HepG2 (cell line): ENCODE measurements at regions not wholly inside any gene's neighbourhood (a gene's known extent, or its start where the extent isn't known, plus 50 kb on each side); places are given as distances from the start of the nearest gene placed in this dataset.
A peak's percentile ranks its signal among the peaks of the same experiment; 100 is the strongest.

ENCODE experiments used
- ARNT2 ChIP-seq: sonication (generic); formaldehyde crosslinking; IDR thresholded peaks from 2 replicates; pipeline ENCODE4 v1.8.0; 2022; ENCODE audit warnings: mild to moderate bottlenecking, low read depth, missing genetic modification reagents, moderate library complexity
- CSRNP2 ChIP-seq: sonication (generic); formaldehyde crosslinking; conservative IDR thresholded peaks from 2 replicates; pipeline ENCODE4 v1.8.0; 2022; ENCODE audit warnings: low read depth, missing genetic modification reagents
- FOSL2 ChIP-seq: sonication (generic); formaldehyde crosslinking; IDR thresholded peaks from 2 replicates; pipeline ENCODE4 v1.4.0; 2020; ENCODE audit warnings: missing genetic modification reagents
- GATAD1 ChIP-seq: IDR thresholded peaks from 2 replicates; pipeline ENCODE4 v1.6.1; 2016; ENCODE audit warnings: missing genetic modification reagents, missing compliant biosample characterization
- HDAC1 ChIP-seq: sonication (generic); formaldehyde crosslinking; IDR thresholded peaks from 2 replicates; pipeline ENCODE4 v1.5.1; 2020; ENCODE audit warnings: mild to moderate bottlenecking, missing genetic modification reagents
- HMGXB4 ChIP-seq, 2 experiments: sonication (generic) in 1 of 2; formaldehyde crosslinking in 1 of 2; IDR thresholded peaks; 2 replicates each; pipeline versions ENCODE4 v1.4.0 to v1.6.1; 2018 to 2020; ENCODE audit warnings: missing genetic modification reagents in 2 of 2, borderline replicate concordance in 1 of 2, low read depth in 1 of 2, mild to moderate bottlenecking in 1 of 2, missing biosample characterization in 1 of 2
- KLF13 ChIP-seq: sonication (generic); formaldehyde crosslinking; IDR thresholded peaks from 2 replicates; pipeline ENCODE4 v1.4.0; 2020; ENCODE audit warnings: mild to moderate bottlenecking, missing genetic modification reagents
- SALL2 ChIP-seq: sonication (generic); formaldehyde crosslinking; IDR thresholded peaks from 2 replicates; pipeline ENCODE4 v1.8.1; 2023; ENCODE audit warnings: mild to moderate bottlenecking, missing genetic modification reagents, inconsistent platforms
- SRSF9 ChIP-seq: fragments of 200-400 bp; formaldehyde crosslinking; IDR thresholded peaks from 2 replicates; pipeline ENCODE4 v1.6.1; 2018; ENCODE audit warnings: borderline replicate concordance, mild to moderate bottlenecking, low read depth, low read length; ENCODE audit not compliant: insufficient read depth, poor library complexity, severe bottlenecking
- THAP9 ChIP-seq: sonication (generic); formaldehyde crosslinking; IDR thresholded peaks from 2 replicates; pipeline ENCODE4; 2020; ENCODE audit warnings: missing genetic modification reagents, mild to moderate bottlenecking, borderline replicate concordance
- ZFP1 ChIP-seq: IDR thresholded peaks from 2 replicates; pipeline ENCODE4 v1.6.1; 2016
- ZNF205 ChIP-seq: IDR thresholded peaks from 2 replicates; pipeline ENCODE4 v1.6.1; 2018; ENCODE audit warnings: missing biosample characterization, missing genetic modification reagents
- ZNF282 ChIP-seq: fragments of 450-650 bp; IDR thresholded peaks from 2 replicates; pipeline ENCODE4 v1.6.1; 2018; ENCODE audit not compliant: partially characterized antibody
- ZNF3 ChIP-seq: IDR thresholded peaks from 2 replicates; pipeline ENCODE4 v1.7.0; 2017; ENCODE audit warnings: inconsistent platforms
- ZNF331 ChIP-seq: sonication (generic); formaldehyde crosslinking; IDR thresholded peaks from 2 replicates; pipeline ENCODE4 v1.4.0; 2020; ENCODE audit warnings: missing genetic modification reagents
- ZNF570 ChIP-seq: sonication (generic); formaldehyde crosslinking; IDR thresholded peaks from 2 replicates; pipeline ENCODE4 v1.4.0; 2020; ENCODE audit warnings: mild to moderate bottlenecking, missing genetic modification reagents, borderline replicate concordance
- TF ChIP-seq, protein P1 (sequence below): fragments of 450-650 bp; IDR thresholded peaks from 2 replicates; pipeline ENCODE4 v1.6.1; 2016
- TF ChIP-seq, protein P2 (sequence below): sonication (generic); formaldehyde crosslinking; IDR thresholded peaks from 2 replicates; pipeline ENCODE4 v1.9.0; 2021; ENCODE audit warnings: missing genetic modification reagents, borderline replicate concordance

DNA sequence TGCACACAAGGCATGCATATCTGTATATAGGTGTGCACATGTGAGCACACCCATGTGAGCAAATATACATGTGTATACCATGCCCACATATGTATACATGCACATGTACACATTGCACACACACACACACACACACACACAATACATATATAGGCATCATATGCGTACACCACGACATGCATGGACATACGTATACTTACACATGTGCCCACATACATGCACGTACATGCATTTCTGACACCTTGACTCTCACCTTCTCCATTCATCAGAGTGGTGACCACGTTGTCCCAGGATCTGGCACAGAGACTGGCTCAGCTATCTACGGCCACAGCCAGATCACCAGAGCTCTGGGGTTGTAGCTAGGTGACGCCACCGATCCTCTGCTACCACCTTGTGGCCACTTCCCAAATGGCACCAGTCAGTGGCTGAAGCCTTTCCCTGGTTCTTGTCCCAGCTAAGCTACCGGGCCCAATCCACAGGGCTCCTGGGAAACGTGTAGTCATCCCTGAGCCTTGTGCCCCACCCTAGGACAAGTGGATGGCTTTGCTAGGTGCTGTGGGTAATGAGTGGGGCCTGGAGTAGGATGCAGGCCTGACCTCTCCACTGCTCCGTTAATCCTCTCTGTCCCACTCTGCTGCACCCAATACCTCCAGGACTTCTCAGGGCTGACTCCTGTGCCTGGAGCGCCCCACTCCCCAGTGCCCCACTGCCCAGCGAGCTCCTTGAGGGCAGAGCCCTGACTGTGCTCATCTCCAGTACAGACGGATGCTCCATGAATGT, 194.4 kb downstream of the RGS3 start (continued):
- TF ChIP-seq SALL2 (CRISPR knock-in tag) (0 out of 2 replicates have a peak, but pooled peaks have one; percentile 50), ARNT2 (no peak), ZNF205 (CRISPR knock-in tag) (0 out of 2 replicates have a peak, but pooled peaks have one; percentile 23), KLF13 (CRISPR knock-in tag) (no peak), FOSL2 (CRISPR knock-in tag) (peak; percentile 45; the same call in 1 of the 2 replicates), ZFP1 (0 out of 2 replicates have a peak, but pooled peaks have one; percentile 52), SRSF9 (no peak), HMGXB4 (CRISPR knock-in tag; IDR thresholded peaks at IDR 0.05; ENCODE audit: borderline replicate concordance in 1 of 2, low read depth in 1 of 2) (peak; percentile 50 to 55; a peak in 1 of 4 replicates), ZNF331 (CRISPR knock-in tag) (peak; percentile 44; the same call in 1 of the 2 replicates), ZNF3 (CRISPR knock-in tag) (no peak), ZNF282 (no peak), GATAD1 (CRISPR knock-in tag) (0 out of 2 replicates have a peak, but pooled peaks have one; percentile 32), ZNF570 (CRISPR knock-in tag) (no peak), CSRNP2 (no peak), THAP9 (0 out of 2 replicates have a peak, but pooled peaks have one; percentile 34), HDAC1 (no peak)
- TF ChIP-seq, protein P1, sequence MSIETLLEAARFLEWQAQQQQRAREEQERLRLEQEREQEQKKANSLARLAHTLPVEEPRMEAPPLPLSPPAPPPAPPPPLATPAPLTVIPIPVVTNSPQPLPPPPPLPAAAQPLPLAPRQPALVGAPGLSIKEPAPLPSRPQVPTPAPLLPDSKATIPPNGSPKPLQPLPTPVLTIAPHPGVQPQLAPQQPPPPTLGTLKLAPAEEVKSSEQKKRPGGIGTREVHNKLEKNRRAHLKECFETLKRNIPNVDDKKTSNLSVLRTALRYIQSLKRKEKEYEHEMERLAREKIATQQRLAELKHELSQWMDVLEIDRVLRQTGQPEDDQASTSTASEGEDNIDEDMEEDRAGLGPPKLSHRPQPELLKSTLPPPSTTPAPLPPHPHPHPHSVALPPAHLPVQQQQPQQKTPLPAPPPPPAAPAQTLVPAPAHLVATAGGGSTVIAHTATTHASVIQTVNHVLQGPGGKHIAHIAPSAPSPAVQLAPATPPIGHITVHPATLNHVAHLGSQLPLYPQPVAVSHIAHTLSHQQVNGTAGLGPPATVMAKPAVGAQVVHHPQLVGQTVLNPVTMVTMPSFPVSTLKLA: peak; percentile 79
- TF ChIP-seq, protein P2, sequence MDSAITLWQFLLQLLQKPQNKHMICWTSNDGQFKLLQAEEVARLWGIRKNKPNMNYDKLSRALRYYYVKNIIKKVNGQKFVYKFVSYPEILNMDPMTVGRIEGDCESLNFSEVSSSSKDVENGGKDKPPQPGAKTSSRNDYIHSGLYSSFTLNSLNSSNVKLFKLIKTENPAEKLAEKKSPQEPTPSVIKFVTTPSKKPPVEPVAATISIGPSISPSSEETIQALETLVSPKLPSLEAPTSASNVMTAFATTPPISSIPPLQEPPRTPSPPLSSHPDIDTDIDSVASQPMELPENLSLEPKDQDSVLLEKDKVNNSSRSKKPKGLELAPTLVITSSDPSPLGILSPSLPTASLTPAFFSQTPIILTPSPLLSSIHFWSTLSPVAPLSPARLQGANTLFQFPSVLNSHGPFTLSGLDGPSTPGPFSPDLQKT (CRISPR knock-in tag): no peak
